HS-5 (cell line): ENCODE measurements at regions not wholly inside any gene's neighbourhood (a gene's known extent, or its start where the extent isn't known, plus 50 kb on each side); places are given as distances from the start of the nearest gene placed in this dataset.

Experiments used
- DNase-seq: peaks from one replicate; pipeline ENCODE4 v3.0.0-alpha.2; 2012; ENCODE audit warnings: low read depth

DNA sequence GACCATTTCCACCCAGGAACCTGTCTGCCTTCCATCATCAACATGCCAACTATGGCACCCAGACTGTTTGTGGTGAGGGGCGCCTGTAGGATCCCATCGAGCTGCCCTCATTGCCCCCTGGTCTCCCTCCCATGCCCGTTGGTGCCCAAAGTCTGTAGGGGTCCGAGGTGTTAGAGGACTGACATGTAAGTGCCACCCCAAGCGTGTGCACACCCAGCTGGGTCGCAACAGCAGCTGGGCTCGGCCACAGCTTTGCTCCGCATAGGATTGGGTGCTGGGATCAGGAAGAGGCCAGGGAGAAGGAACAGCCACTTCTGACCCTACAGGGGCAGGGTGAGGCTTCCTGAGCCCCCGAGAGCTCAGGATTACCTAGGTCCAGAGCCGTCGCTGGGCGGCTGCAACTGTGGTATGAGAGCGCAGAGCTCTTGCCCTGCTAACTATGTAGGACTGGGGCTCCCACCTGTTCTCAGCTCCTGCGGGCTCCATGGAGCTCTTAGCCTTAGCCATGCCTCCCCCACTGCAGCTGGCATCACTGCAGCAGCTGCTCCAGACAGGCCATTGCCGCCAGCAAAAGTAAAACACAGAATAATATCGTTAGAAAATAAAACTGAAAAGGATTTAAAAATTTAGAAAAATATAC, 1160.3 kb downstream of the FSTL5 start:
- DNase-seq, result no peak

DNA sequence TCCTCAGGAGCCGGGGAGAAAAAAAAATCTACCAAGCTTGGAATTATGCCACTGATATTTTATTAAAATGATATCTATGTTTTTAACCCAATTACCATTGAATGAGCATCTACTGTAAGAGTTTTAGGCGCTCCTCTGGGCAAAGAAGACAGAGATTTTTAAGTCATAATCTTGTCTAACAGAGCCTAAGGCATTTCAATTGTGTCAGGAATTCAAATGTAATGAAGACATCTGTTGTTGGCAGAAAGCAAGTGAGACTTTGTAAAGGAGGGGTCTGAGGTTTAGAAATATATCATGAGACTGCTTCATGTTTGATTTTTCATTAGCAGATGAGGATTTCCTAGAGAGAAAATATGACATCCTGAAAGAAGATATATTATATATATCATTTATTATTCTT, 1158.1 kb downstream of the FSTL5 start:
- no peak for DNase-seq

DNA sequence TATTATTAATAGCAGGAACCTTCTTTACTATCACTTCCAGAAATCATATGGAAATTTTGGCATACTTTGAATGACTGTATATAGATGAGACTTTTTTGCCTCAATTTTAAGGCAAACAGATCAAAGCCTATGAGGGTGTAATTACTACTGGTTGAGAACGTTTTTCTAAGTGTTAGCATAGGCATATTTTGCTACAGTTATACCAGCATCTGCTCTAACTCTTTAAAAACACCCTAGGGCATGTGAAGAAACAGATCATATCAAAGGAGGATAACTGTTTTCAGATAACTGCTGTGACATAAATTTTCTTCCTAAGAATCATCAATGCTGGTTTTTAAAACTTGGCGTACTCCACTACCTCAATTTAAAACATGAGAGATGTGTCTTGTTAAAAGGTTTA, 1155.3 kb downstream of the FSTL5 start:
- DNase-seq, result no peak

DNA sequence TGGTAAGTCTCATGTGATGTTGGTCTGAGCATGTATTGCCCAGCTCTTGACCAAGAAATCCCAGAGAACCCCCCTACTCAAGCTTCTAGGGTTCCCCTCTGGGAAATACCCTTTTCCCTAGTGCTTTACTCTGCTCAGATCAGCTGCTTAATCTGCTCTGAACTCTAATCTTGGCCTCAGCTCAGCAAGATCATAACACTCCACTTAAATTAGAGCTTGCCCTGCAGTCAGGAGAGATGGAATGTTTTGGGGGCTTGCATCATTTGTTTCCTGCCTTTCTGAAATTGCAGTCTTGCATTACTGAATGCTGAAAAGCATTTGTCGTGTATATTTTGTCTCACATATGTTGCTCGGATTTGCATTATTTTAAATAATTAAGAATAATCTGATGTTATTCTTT, 1153.6 kb downstream of the FSTL5 start:
- no peak for DNase-seq
